Retinal pigment epithelial cell (primary cell): ENCODE measurements at regions not wholly inside any gene's neighbourhood (a gene's known extent, or its start where the extent isn't known, plus 50 kb on each side); places are given as distances from the start of the nearest gene placed in this dataset.

Experiments
- DNase-seq: peaks from one replicate; pipeline ENCODE4 v3.0.0-alpha.2; 2010; ENCODE audit warnings: low read depth
- H3K4me3 ChIP-seq: 2 replicates; pipeline ENCODE4 v1.5.1; 2011; ENCODE audit warnings: mild to moderate bottlenecking, low read length, control low read depth, moderate library complexity
- TF ChIP-seq, protein P1 (sequence below): conservative IDR thresholded peaks from 2 replicates; pipeline ENCODE4 v1.5.1; 2011; ENCODE audit warnings: low read depth, low read length, control low read depth, inconsistent platforms

DNA sequence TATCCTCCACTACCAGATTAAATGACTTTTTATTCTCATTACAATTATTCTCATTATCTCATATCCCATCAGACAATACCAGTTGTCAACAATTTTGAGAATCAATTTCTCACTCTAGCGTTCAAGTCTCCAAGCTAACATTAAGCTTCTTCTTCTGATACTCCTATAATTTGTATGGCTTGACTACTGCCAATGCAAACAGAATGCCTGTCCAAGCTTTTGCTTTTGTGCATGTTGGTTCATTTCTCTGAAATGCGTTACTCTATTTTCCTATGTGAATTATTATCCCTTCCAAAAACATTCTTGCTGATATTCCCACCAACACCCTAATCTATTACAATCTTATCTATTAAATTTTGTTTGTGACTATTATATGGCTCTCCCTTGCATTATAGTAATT is 1602.3 kb downstream of the C4orf33 start:
- no peak for DNase-seq

DNA sequence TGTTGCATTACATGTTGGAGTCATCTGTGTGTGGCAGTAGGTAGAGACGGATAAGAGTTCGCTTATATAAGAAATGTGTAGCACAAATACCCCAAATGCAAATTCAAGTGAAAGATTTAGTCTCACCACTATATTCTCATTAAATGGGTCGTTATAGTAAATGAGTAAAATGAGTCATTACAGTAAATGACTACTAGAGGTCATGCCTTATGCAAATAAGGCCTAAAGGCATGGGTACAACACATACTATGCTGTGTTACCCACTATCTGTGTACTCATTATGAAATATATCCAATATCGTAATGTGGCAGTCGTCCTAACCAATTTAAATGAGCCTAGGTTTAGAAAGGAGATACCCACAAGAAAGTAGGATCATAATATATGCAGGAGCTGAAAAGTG is 1603.1 kb downstream of the C4orf33 start:
- TF ChIP-seq, protein P1, sequence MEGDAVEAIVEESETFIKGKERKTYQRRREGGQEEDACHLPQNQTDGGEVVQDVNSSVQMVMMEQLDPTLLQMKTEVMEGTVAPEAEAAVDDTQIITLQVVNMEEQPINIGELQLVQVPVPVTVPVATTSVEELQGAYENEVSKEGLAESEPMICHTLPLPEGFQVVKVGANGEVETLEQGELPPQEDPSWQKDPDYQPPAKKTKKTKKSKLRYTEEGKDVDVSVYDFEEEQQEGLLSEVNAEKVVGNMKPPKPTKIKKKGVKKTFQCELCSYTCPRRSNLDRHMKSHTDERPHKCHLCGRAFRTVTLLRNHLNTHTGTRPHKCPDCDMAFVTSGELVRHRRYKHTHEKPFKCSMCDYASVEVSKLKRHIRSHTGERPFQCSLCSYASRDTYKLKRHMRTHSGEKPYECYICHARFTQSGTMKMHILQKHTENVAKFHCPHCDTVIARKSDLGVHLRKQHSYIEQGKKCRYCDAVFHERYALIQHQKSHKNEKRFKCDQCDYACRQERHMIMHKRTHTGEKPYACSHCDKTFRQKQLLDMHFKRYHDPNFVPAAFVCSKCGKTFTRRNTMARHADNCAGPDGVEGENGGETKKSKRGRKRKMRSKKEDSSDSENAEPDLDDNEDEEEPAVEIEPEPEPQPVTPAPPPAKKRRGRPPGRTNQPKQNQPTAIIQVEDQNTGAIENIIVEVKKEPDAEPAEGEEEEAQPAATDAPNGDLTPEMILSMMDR: no peak
- no peak overlapping the region for H3K4me3 ChIP-seq

More for the DNA sequence above, 1602.3 kb downstream of the C4orf33 start:
- no peak overlapping the region for H3K4me3 ChIP-seq
- TF ChIP-seq, protein P1: no peak

DNA sequence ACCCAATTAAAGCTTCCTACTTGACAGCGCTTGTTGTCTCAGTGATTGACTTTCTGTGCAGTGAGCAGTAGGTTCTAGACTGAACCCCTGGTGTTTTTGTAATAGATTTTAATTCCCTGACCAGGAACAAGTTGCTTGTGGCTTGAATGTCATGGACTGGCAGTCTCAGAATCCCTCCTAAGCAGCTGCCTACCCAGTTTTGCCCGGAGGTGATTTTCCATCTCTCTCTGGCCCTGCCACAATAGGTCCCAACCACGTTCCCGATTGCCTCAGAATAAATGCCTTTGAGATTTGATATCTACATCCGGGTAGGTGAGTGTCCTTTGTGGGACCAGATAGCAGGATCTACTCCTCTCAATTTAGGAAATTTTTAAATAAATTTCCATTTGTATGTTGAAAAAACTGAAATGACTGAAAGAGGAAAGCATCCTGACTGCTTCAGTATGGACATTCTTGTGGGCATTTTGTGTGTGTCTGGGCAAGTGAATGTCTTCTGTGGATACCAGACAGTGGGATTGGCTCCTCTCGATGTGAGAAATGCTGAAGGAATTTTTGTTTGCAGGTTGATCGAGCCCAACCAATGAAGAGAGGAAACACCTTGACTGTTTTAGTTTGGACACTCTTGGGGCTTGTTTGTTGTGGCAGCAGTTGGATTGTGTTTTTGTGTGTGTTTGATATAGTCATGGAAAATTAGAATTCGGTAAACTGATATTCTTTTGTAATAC is 1607.4 kb downstream of the C4orf33 start:
- no peak for DNase-seq
- H3K4me3 ChIP-seq: no peak overlapping the region
- TF ChIP-seq, protein P1: no peak

More for the DNA sequence above, 1603.1 kb downstream of the C4orf33 start:
- no peak for DNase-seq

DNA sequence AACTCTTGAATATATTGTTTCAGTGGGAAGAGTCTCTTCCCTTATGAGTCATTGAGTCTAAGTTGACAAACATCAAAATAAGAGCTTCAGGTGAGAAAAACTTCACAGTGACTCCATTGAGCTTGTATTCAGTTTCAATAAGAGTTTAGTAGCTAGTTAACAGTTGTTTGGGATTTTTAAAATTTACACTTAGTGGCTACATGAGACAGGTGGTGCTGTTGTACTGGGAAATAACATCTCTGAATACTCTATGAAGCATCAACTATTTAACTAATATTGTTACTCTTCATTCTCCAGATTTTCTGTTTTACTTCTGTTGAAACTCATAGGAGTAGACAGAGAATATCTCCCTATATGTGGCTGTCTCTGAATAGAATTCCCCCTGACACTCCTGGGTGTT is 1609.1 kb downstream of the C4orf33 start:
- no peak for DNase-seq
- TF ChIP-seq, protein P1: no peak
- H3K4me3 ChIP-seq: no peak overlapping the region

DNA sequence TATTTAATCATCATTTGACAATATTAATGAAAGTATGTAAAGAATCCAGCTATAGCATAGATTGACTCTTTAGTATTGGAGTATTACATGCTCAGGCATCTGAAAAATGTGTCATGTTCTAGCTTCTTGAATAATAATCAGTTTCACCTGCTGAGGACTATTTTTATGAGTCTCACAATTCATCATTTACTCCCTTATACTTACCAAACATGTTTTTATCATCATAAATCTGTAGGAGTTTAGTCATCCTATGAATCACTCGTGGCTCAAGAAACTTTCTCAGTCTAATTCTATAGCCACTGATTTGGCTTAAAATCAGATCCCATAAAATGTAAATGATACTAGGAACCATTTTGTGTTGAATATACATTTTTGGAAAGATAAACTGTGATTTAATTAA is 1616.1 kb downstream of the C4orf33 start:
- no peak overlapping the region for H3K4me3 ChIP-seq
- DNase-seq: peak; percentile 25
- TF ChIP-seq, protein P1: no peak

DNA sequence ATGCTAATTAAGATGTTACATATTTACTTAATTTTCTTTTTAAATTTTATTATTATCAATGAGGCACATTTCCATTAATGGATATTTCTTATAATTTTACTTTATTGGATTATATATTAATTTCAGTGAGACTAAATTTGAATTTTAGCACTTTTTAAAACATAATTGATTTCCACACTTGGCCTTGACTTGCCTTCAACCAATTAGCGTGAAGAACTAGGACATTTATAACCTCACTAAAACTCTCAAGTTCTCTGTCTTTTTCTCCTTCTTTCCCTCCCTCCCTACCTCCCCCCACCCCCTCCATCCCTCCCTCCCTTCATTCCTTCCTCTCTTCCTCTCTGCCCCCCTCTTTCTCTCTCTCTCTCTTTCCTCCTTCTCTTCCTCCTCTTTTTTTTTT is 1618.1 kb downstream of the C4orf33 start:
- TF ChIP-seq, protein P1: no peak
- H3K4me3 ChIP-seq: no peak overlapping the region
- DNase-seq: no peak

DNA sequence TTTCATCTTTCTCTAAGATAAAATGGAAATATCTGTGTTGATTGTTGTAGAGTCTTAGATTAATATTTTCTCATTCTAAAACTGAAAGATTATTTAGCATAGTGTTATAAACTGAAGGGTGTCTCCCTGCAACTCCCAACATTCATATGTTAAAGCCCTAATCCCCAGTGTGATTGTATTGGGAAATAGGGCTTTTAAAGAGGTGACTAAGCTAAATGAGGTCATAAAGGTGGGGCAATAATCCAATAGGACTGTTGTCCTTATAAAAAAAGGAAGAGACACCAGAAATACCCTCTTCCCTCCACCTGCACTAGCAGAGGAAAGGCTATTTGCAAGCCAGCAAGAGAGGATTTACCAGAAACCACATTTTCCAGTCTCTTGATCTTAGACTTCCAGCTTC is 1626.4 kb downstream of the C4orf33 start:
- no peak overlapping the region for H3K4me3 ChIP-seq
- peak; percentile 11 for DNase-seq
- TF ChIP-seq, protein P1: no peak
